ENCODE measurements at regions not wholly inside any gene's neighbourhood (a gene's known extent, or its start where the extent isn't known, plus 50 kb on each side); places are given as distances from the start of the nearest gene placed in this dataset.
"Not testable (repeated sequence)": the region's sequence is repeated elsewhere in the genome, so short reads cannot be mapped to it uniquely, and the experiment has no call there.

GRCh38 chr1:182205351-182206022 lies 144.0 kb upstream of the ZNF648 start:
- no peak for ATAC-seq (ENCODE audit: insufficient read depth, low FRiP score)
- H3K9me3 ChIP-seq (ENCODE audit: control insufficient read depth in 4 of 4, insufficient read depth in 3 of 4, low read length in 3 of 4), result no peaks in the 10 kb centered on the region
- no peak overlapping the region for H3K27ac ChIP-seq (ENCODE audit: low read depth in 1 of 2, low read length in 1 of 2)
- no peak overlapping the region for H3K9ac ChIP-seq (ENCODE audit: insufficient read depth in 1 of 2, low read length in 2 of 2)
- no peaks in the 10 kb centered on the region for H3K36me3 ChIP-seq (ENCODE audit: control insufficient read depth in 4 of 4, insufficient read depth in 4 of 4, low read length in 4 of 4)
- H3K27me3 ChIP-seq (ENCODE audit: control insufficient read depth in 3 of 3, insufficient read depth in 3 of 3, low read length in 2 of 3), result no peaks in the 10 kb centered on the region
- TF ChIP-seq CTCF (IDR thresholded peaks at IDR 0.05; ENCODE audit: control extremely low read depth, extremely low read depth), result no peak
- H3K4me3 ChIP-seq, result no peak overlapping the region
- H3K4me1 ChIP-seq (ENCODE audit: control insufficient read depth in 5 of 5, insufficient read depth in 5 of 5, low read length in 5 of 5), result peaks cover 0 to 8% (median 5%) of the 10 kb centered on the region in 5 donors
- no peak for DNase-seq

GRCh38 chr1:182203191-182203875 lies 141.8 kb upstream of the ZNF648 start:
- Histone ChIP-seq H3K9ac (ENCODE audit: insufficient read depth in 1 of 2, low read length in 2 of 2) (no peak overlapping the region), H3K27me3 (ENCODE audit: control insufficient read depth in 3 of 3, insufficient read depth in 3 of 3, low read length in 2 of 3) (no peaks in the 10 kb centered on the region), H3K9me3 (ENCODE audit: control insufficient read depth in 4 of 4, insufficient read depth in 3 of 4, low read length in 3 of 4) (no peaks in the 10 kb centered on the region), H3K36me3 (ENCODE audit: control insufficient read depth in 4 of 4, insufficient read depth in 4 of 4, low read length in 4 of 4) (no peaks in the 10 kb centered on the region), H3K4me3 (no peak overlapping the region), H3K4me1 (ENCODE audit: control insufficient read depth in 5 of 5, insufficient read depth in 5 of 5, low read length in 5 of 5) (peaks cover 0 to 8% (median 5%) of the 10 kb centered on the region in 5 donors), H3K27ac (ENCODE audit: low read depth in 1 of 2, low read length in 1 of 2) (no peak overlapping the region)
- no peak for TF ChIP-seq CTCF (IDR thresholded peaks at IDR 0.05; ENCODE audit: control extremely low read depth, extremely low read depth)
- DNase-seq (no peak), ATAC-seq (ENCODE audit: insufficient read depth, low FRiP score) (no peak)
- 90 to 95% methylated on average over 2 of the region's 2 CpGs for WGBS, 2 donors

- H3K9me3 ChIP-seq (ENCODE audit: control insufficient read depth in 4 of 4, insufficient read depth in 3 of 4, low read length in 3 of 4); H3K4me1 ChIP-seq (ENCODE audit: control insufficient read depth in 5 of 5, insufficient read depth in 5 of 5, low read length in 5 of 5); H3K9ac ChIP-seq (ENCODE audit: insufficient read depth in 1 of 2, low read length in 2 of 2); H3K4me3 ChIP-seq; H3K36me3 ChIP-seq (ENCODE audit: control insufficient read depth in 4 of 4, insufficient read depth in 4 of 4, low read length in 4 of 4); H3K27me3 ChIP-seq (ENCODE audit: control insufficient read depth in 3 of 3, insufficient read depth in 3 of 3, low read length in 2 of 3); ATAC-seq (ENCODE audit: insufficient read depth, low FRiP score); H3K27ac ChIP-seq (ENCODE audit: low read depth in 1 of 2, low read length in 1 of 2): not testable (repeated sequence)
- peak in 2 of 3 donors; percentile 22 to 26 for DNase-seq
- WGBS, 2 donors, result 83 to 85% methylated on average over 7 of the region's 7 CpGs
Measured at GRCh38 chr1:182201490-182201889, 140.0 kb upstream of the ZNF648 start.

GRCh38 chr1:182200025-182200812 lies 138.7 kb upstream of the ZNF648 start:
- Histone ChIP-seq H3K27me3 (ENCODE audit: control insufficient read depth in 3 of 3, insufficient read depth in 3 of 3, low read length in 2 of 3) (no peaks in the 10 kb centered on the region), H3K4me1 (ENCODE audit: control insufficient read depth in 5 of 5, insufficient read depth in 5 of 5, low read length in 5 of 5) (peaks cover 0 to 10% (median 3%) of the 10 kb centered on the region in 5 donors), H3K9ac (ENCODE audit: insufficient read depth in 1 of 2, low read length in 2 of 2) (no peak overlapping the region), H3K27ac (ENCODE audit: low read depth in 1 of 2, low read length in 1 of 2) (no peak overlapping the region), H3K9me3 (ENCODE audit: control insufficient read depth in 4 of 4, insufficient read depth in 3 of 4, low read length in 3 of 4) (no peaks in the 10 kb centered on the region), H3K4me3 (no peak overlapping the region), H3K36me3 (ENCODE audit: control insufficient read depth in 4 of 4, insufficient read depth in 4 of 4, low read length in 4 of 4) (no peaks in the 10 kb centered on the region)
- ATAC-seq (ENCODE audit: insufficient read depth, low FRiP score) (no peak), DNase-seq (peak; percentile 19 to 64 (median 36))
- WGBS, 2 donors, result 73 to 89% methylated on average over 4 of the region's 4 CpGs
- TF ChIP-seq CTCF (IDR thresholded peaks at IDR 0.05; ENCODE audit: control extremely low read depth, extremely low read depth), result no peak

Measured in lung (tissue), 11 donors.